Endothelial cell of umbilical vein (primary cell): ENCODE measurements at regions not wholly inside any gene's neighbourhood (a gene's known extent, or its start where the extent isn't known, plus 50 kb on each side); places are given as distances from the start of the nearest gene placed in this dataset.

Source experiments
- BruUV-seq: library from RNA; stranded (reverse); fragments of 400-500 nt; replicated peaks from 2 replicates; lab custom pipeline; 2021; lab: Mats Ljungman, UMichigan
- CTCF ChIA-PET: fragments of 300-600, 350-600 bp; sonication (Branson Sonifier 250); formaldehyde crosslinking; loops from one replicate; lab custom pipeline; 2021; ENCODE audit warnings: antibody characterized with exemption, inconsistent platforms; lab: Charles Lee
- POLR2A ChIA-PET: fragments of 300-600, 350-600 bp; sonication (Branson Sonifier 250); formaldehyde crosslinking; loops from one replicate; lab custom pipeline; 2021; ENCODE audit warnings: antibody characterized with exemption, inconsistent platforms; lab: Charles Lee
- DNase-seq: peaks from one replicate; pipeline ENCODE4 v3.0.0-alpha.2; 2011; ENCODE audit warnings: low read depth, low spot score
- FAIRE-seq: peaks from 2 replicates; lab custom pipeline; 2011; peaks lifted over from hg19 to GRCh38; lab: Jason Lieb, UNC
- H2AFZ ChIP-seq: 2 replicates; pipeline ENCODE4 v1.6.0; 2012; ENCODE audit warnings: low read depth, low read length, control low read depth, inconsistent platforms
- H3K27ac ChIP-seq: 2 replicates; pipeline ENCODE4 v1.5.1; 2011; ENCODE audit warnings: low read depth, mild to moderate bottlenecking, control low read depth, low read length, moderate library complexity; ENCODE audit not compliant: insufficient read depth
- H3K27me3 ChIP-seq, 2 experiments: 2 replicates each; pipeline versions ENCODE4 v1.6.0 to v1.6.1; 2011; ENCODE audit warnings: low read length in 2 of 2, mixed read lengths in 1 of 2; ENCODE audit not compliant: control insufficient read depth in 2 of 2, insufficient read depth in 2 of 2
- H3K36me3 ChIP-seq, 2 experiments: 2 replicates in 1 of 2; 3 replicates in 1 of 2; pipeline ENCODE4 v1.5.1; 2011; ENCODE audit warnings: low read length in 2 of 2, mild to moderate bottlenecking in 1 of 2, moderate library complexity in 1 of 2; ENCODE audit not compliant: control insufficient read depth in 2 of 2, insufficient read depth in 2 of 2; ENCODE audit errors: extremely low read depth in 1 of 2
- H3K4me1 ChIP-seq: 3 replicates; pipeline ENCODE4 v1.5.1; 2011; ENCODE audit warnings: mild to moderate bottlenecking, low read length; ENCODE audit not compliant: control insufficient read depth, insufficient read depth; ENCODE audit errors: extremely low read depth
- H3K4me2 ChIP-seq: 2 replicates; pipeline ENCODE4 v1.6.1; 2011; ENCODE audit warnings: low read length, control low read depth, mixed read lengths; ENCODE audit not compliant: insufficient read depth
- H3K4me3 ChIP-seq, 3 experiments: fragments of 200-600 bp in 1 of 3; sonication (generic), shearing (Covaris generic) in 1 of 3; replicated peaks in 1 of 3; 2 replicates each; pipeline ENCODE4 v1.5.1; 2011 to 2016; ENCODE audit warnings: control low read depth in 3 of 3, low read length in 3 of 3, mild to moderate bottlenecking in 2 of 3, inconsistent platforms in 1 of 3, low read depth in 1 of 3, moderate library complexity in 1 of 3; ENCODE audit not compliant: insufficient read depth in 1 of 3
- H3K79me2 ChIP-seq: 2 replicates; pipeline ENCODE4 v1.6.0; 2012; ENCODE audit warnings: low read length, inconsistent platforms; ENCODE audit not compliant: control insufficient read depth, insufficient read depth
- H3K9ac ChIP-seq: replicated peaks from 2 replicates; pipeline ENCODE3; 2011; ENCODE audit warnings: low read length, control low read depth; ENCODE audit not compliant: insufficient read depth; ENCODE audit errors: extremely low read depth
- H3K9me1 ChIP-seq: replicated peaks from 3 replicates; pipeline ENCODE4 v1.6.0; 2011; ENCODE audit warnings: mild to moderate bottlenecking, low read length; ENCODE audit not compliant: control insufficient read depth, insufficient read depth; ENCODE audit errors: extremely low read depth
- H3K9me3 ChIP-seq: replicated peaks from 2 replicates; pipeline ENCODE4 v1.5.1; 2012; ENCODE audit warnings: low read length, inconsistent platforms; ENCODE audit not compliant: control insufficient read depth, insufficient read depth
- H4K20me1 ChIP-seq: replicated peaks from 2 replicates; pipeline ENCODE3; 2011; ENCODE audit warnings: mild to moderate bottlenecking, low read length; ENCODE audit not compliant: control insufficient read depth, insufficient read depth; ENCODE audit errors: extremely low read depth
- EZH2 ChIP-seq: IDR thresholded peaks from 2 replicates; pipeline ENCODE4 v1.6.1; 2012; ENCODE audit warnings: borderline replicate concordance, low read depth, mild to moderate bottlenecking, moderate library complexity, low read length, inconsistent platforms; ENCODE audit not compliant: severe bottlenecking
- FOS ChIP-seq: IDR thresholded peaks from 2 replicates; pipeline ENCODE4 v1.6.1; 2011; ENCODE audit warnings: mild to moderate bottlenecking, low read length, moderate library complexity, borderline replicate concordance; ENCODE audit not compliant: insufficient read depth
- GATA2 ChIP-seq: IDR thresholded peaks from 2 replicates; pipeline ENCODE4 v1.7.0; 2011; ENCODE audit warnings: low read depth, mild to moderate bottlenecking, moderate library complexity, mixed read lengths, low read length; ENCODE audit not compliant: insufficient read length, insufficient read depth
- JUN ChIP-seq: IDR thresholded peaks from 2 replicates; pipeline ENCODE4 v1.6.1; 2011; ENCODE audit warnings: borderline replicate concordance, low read depth; ENCODE audit not compliant: insufficient read length, insufficient read depth
- MYC ChIP-seq: IDR thresholded peaks from one replicate; pipeline ENCODE4 v1.6.1; 2011; ENCODE audit warnings: mild to moderate bottlenecking, low read depth, low read length
- POLR2A ChIP-seq: IDR thresholded peaks from 2 replicates; pipeline ENCODE4 v1.6.1; 2012; ENCODE audit warnings: low read depth, mild to moderate bottlenecking, control low read depth, low read length
- POLR2AphosphoS5 ChIP-seq: IDR thresholded peaks from 2 replicates; pipeline ENCODE4 v1.6.1; 2012; ENCODE audit warnings: low read depth, mild to moderate bottlenecking, control low read depth, low read length, moderate library complexity; ENCODE audit not compliant: insufficient read depth
- dilution Hi-C: fragments of 300-500 bp; cut with MboI; formaldehyde crosslinking; loops from one replicate; pipeline ENCODE4 v1.15.0; 2019; ENCODE audit warnings: low sequenced_read_pairs; ENCODE audit not compliant: extremely low pct_ligation_motif_present
- intact Hi-C: fragments of 100-400 bp; cut with micrococcal nuclease; formaldehyde crosslinking; loops from one replicate; pipeline ENCODE4 v1.10.0; 2022
- TF ChIP-seq, protein P1 (sequence below): IDR thresholded peaks from 2 replicates; pipeline ENCODE4 v1.6.1; 2011; ENCODE audit not compliant: insufficient read depth, insufficient read length
- TF ChIP-seq, protein P2 (sequence below), 2 donors: IDR thresholded peaks; 1 replicate in 1 of 2; 2 replicates in 1 of 2; pipeline ENCODE4 v1.5.1; 2011; ENCODE audit warnings: low read length in 2 of 2, mild to moderate bottlenecking in 2 of 2, moderate library complexity in 2 of 2, control low read depth in 1 of 2, inconsistent platforms in 1 of 2, low read depth in 1 of 2; ENCODE audit not compliant: insufficient read depth in 1 of 2; ENCODE audit errors: extremely low read depth in 1 of 2

DNA sequence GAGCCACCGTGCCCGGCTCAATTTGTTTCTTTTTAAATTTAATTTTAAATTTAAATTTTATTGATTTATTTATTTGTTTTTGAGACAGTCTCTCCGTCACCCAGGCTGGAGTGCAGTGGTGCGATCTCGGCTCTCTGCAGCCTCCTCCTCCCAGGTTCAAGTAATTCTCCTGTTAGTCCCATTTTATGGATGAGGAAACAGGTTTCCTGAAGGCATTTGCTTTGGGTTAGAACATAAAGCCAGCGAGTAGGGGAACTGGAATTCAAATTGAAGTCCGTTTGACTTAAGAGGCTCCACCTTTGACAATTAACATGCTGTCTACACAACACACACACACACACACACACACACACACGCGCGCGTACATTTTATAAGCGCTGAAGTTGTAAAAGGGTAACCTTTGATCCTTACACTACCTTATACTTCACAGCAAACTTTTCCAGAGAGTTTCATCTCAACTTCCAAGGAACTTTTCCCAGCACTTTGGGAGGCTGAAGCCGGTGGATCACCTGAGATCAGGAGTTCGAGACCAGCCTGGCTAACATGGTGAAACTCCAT, 232.0 kb downstream of the BCAS1 start:
- no peaks in the 10 kb centered on the region for H3K9me1 ChIP-seq
- H4K20me1 ChIP-seq: no peaks in the 10 kb centered on the region
- FAIRE-seq (no peak), DNase-seq (no peak)
- ChIA-PET POLR2A (no interaction called here), CTCF (no interaction called here)
- H3K27me3 ChIP-seq: no peaks in the 10 kb centered on the region
- H3K79me2 ChIP-seq: no peaks in the 10 kb centered on the region
- no peak overlapping the region for H3K4me3 ChIP-seq
- H3K9me3 ChIP-seq: no peaks in the 10 kb centered on the region
- H3K4me1 ChIP-seq: no peaks in the 10 kb centered on the region
- H2AFZ ChIP-seq: no peak overlapping the region
- intact Hi-C loops (no loop called here), dilution Hi-C loops (no loop called here)
- TF ChIP-seq, protein P1, sequence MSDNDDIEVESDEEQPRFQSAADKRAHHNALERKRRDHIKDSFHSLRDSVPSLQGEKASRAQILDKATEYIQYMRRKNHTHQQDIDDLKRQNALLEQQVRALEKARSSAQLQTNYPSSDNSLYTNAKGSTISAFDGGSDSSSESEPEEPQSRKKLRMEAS: no peak
- TF ChIP-seq POLR2AphosphoS5 (no peak), POLR2A (no peak), FOS (no peak), GATA2 (no peak), JUN (no peak), EZH2 (no peak), MYC (no peak)
- TF ChIP-seq, protein P2, sequence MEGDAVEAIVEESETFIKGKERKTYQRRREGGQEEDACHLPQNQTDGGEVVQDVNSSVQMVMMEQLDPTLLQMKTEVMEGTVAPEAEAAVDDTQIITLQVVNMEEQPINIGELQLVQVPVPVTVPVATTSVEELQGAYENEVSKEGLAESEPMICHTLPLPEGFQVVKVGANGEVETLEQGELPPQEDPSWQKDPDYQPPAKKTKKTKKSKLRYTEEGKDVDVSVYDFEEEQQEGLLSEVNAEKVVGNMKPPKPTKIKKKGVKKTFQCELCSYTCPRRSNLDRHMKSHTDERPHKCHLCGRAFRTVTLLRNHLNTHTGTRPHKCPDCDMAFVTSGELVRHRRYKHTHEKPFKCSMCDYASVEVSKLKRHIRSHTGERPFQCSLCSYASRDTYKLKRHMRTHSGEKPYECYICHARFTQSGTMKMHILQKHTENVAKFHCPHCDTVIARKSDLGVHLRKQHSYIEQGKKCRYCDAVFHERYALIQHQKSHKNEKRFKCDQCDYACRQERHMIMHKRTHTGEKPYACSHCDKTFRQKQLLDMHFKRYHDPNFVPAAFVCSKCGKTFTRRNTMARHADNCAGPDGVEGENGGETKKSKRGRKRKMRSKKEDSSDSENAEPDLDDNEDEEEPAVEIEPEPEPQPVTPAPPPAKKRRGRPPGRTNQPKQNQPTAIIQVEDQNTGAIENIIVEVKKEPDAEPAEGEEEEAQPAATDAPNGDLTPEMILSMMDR (IDR thresholded peaks at IDR 0.05; ENCODE audit: extremely low read depth in 1 of 2, insufficient read depth in 1 of 2, low read depth in 1 of 2, low read length in 2 of 2): no peak
- no TSS peak for BruUV-seq
- no peaks in the 10 kb centered on the region for H3K36me3 ChIP-seq
- no peak overlapping the region for H3K9ac ChIP-seq
- H3K27ac ChIP-seq: no peak overlapping the region
- no peak overlapping the region for H3K4me2 ChIP-seq
